NT2/D1 (cell line): ENCODE measurements at regions not wholly inside any gene's neighbourhood (a gene's known extent, or its start where the extent isn't known, plus 50 kb on each side); places are given as distances from the start of the nearest gene placed in this dataset.

ENCODE experiments used
- YY1 ChIP-seq: IDR thresholded peaks from 2 replicates; pipeline ENCODE4 v1.6.1; 2011; ENCODE audit not compliant: insufficient read length, insufficient read depth
- ZNF274 ChIP-seq: IDR thresholded peaks from 2 replicates; pipeline ENCODE4 v1.6.1; 2011; ENCODE audit warnings: mild to moderate bottlenecking, low read depth, low read length

DNA sequence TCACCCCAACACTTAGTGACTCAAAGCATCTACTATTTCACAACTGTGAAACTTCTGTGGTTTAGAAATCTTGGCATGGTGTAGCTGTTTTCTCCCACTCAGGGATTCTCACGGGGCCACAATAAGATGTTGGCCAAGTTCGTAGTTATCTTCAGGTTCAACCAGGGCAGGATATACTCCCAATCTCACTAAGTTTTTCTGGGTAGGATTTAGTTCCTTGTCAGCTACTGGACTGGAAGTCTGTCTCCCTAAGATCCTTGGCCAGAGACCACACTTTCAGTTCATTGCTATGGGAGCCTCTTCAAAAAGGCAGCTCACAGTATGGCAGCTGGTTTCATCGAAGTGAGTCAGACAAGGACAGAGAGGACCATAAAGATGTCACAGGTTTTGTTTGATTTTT, 111.7 kb upstream of the PDHA2 start:
- TF ChIP-seq YY1 (no peak), ZNF274 (no peak)
